ENCODE measurements at regions not wholly inside any gene's neighbourhood (a gene's known extent, or its start where the extent isn't known, plus 50 kb on each side); places are given as distances from the start of the nearest gene placed in this dataset.

- WGBS, 2 donors: 73 to 79% methylated on average over 6 of the region's 6 CpGs
- DNase-seq (ENCODE audit: low spot score in 2 of 2): no peak
- intact Hi-C loops (cut with DNase I; ENCODE audit: low total_unique reads): no loop called here
- TF ChIP-seq CTCF (IDR thresholded peaks at IDR 0.05) (no peak), POLR2A (IDR thresholded peaks at IDR 0.05) (no peak)
- H3K4me3 ChIP-seq (ENCODE audit: low read depth, poor library complexity, severe bottlenecking): no peak overlapping the region
Measured at GRCh38 chr5:158478139-158478538, 619.2 kb upstream of the CLINT1 start.

- DNase-seq (ENCODE audit: low spot score in 2 of 2): no peak
- 90 to 92% methylated on average over 3 of the region's 3 CpGs for WGBS, 2 donors
- intact Hi-C loops (cut with DNase I; ENCODE audit: low total_unique reads): no loop called here
- TF ChIP-seq POLR2A (IDR thresholded peaks at IDR 0.05): no peak
- no peak for TF ChIP-seq CTCF (IDR thresholded peaks at IDR 0.05)
- no peak overlapping the region for H3K4me3 ChIP-seq (ENCODE audit: low read depth, poor library complexity, severe bottlenecking)
Measured at GRCh38 chr5:158477214-158477613, 618.3 kb upstream of the CLINT1 start.

- intact Hi-C loops (cut with DNase I; ENCODE audit: low total_unique reads): no loop called here
- no peak overlapping the region for H3K4me3 ChIP-seq (ENCODE audit: low read depth, poor library complexity, severe bottlenecking)
- TF ChIP-seq CTCF (IDR thresholded peaks at IDR 0.05) (no peak), POLR2A (IDR thresholded peaks at IDR 0.05) (no peak)
- WGBS, 2 donors: 70 to 76% methylated on average over 4 of the region's 4 CpGs
- no peak for DNase-seq (ENCODE audit: low spot score in 2 of 2)
Measured at GRCh38 chr5:158473016-158473635, 614.2 kb upstream of the CLINT1 start.

- intact Hi-C loops (cut with DNase I; ENCODE audit: low total_unique reads): no loop called here
- TF ChIP-seq POLR2A (IDR thresholded peaks at IDR 0.05) (no peak), CTCF (IDR thresholded peaks at IDR 0.05) (no peak)
- no peak for DNase-seq (ENCODE audit: low spot score in 2 of 2)
- H3K4me3 ChIP-seq (ENCODE audit: low read depth, poor library complexity, severe bottlenecking): no peak overlapping the region
- WGBS, 2 donors: 64 to 67% methylated on average over 2 of the region's 2 CpGs
Measured at GRCh38 chr5:158471535-158471924, 612.6 kb upstream of the CLINT1 start.

GRCh38 chr5:158470764-158471534, 612.0 kb upstream of the CLINT1 start:
- intact Hi-C loops (cut with DNase I; ENCODE audit: low total_unique reads): no loop called here
- TF ChIP-seq CTCF (IDR thresholded peaks at IDR 0.05) (no peak), POLR2A (IDR thresholded peaks at IDR 0.05) (no peak)
- DNase-seq (ENCODE audit: low spot score in 2 of 2): no peak
- 82 to 85% methylated on average over 5 of the region's 5 CpGs for WGBS, 2 donors
- no peak overlapping the region for H3K4me3 ChIP-seq (ENCODE audit: low read depth, poor library complexity, severe bottlenecking)

Measured in lower leg skin (tissue), 4 donors.